ENCODE measurements at regions not wholly inside any gene's neighbourhood (a gene's known extent, or its start where the extent isn't known, plus 50 kb on each side); places are given as distances from the start of the nearest gene placed in this dataset.

DNA sequence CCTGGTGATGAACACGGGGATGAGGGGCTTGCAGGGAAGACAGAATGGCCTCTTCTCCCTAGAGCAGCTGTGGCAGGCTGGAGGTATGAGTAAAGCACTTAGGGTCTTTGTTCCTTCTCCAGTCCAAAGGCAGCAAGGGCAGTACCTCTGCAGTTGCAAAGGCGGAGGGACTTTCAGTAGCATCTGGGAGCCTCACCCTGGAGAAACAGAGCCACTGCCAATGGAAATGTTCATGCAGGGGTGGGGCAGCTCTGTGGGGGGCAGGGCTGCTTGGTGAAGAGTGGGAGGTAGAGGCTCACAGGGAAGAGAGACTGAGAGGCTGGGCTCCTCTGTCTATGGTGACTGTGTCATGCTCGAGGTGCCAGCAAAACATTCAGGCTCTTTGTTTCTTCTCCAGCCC is 344.1 kb upstream of the CHAC2 start:
- TF ChIP-seq, protein P1, sequence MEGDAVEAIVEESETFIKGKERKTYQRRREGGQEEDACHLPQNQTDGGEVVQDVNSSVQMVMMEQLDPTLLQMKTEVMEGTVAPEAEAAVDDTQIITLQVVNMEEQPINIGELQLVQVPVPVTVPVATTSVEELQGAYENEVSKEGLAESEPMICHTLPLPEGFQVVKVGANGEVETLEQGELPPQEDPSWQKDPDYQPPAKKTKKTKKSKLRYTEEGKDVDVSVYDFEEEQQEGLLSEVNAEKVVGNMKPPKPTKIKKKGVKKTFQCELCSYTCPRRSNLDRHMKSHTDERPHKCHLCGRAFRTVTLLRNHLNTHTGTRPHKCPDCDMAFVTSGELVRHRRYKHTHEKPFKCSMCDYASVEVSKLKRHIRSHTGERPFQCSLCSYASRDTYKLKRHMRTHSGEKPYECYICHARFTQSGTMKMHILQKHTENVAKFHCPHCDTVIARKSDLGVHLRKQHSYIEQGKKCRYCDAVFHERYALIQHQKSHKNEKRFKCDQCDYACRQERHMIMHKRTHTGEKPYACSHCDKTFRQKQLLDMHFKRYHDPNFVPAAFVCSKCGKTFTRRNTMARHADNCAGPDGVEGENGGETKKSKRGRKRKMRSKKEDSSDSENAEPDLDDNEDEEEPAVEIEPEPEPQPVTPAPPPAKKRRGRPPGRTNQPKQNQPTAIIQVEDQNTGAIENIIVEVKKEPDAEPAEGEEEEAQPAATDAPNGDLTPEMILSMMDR (conservative IDR thresholded peaks at IDR 0.05; ENCODE audit: low read depth), result no peak
- H3K27ac ChIP-seq, result no peak overlapping the region
- CTCF ChIA-PET, result interaction anchor here (0.5 to 0.6 kb wide), 2 partner anchors 87 to 183 kb away, joined by 4 read pairs; no protein-coding TSS in a partner anchor
- POLR2A ChIA-PET (ENCODE audit: low non-redundant PET), result no interaction called here
- no peak for DNase-seq (ENCODE audit: low spot score)

DNA sequence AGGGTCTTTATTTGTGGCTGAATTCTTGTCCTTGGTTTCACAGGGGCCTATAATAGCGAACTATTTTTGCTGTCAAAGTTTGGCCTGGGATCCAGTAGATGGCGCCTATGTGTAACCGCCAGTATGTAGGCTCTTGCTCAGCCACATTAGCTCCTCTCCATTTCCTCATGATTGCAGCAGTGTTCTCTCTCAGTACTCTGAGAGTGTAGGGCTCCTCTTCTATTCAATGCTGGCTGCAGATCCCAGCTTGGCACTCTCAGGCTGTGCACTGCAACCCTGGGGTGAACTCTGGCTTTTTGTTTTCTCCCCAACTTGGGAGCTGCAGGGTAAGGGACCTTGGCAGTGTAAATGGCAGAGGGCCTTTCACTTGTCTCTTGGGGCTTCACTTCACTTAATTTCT is 344.6 kb upstream of the CHAC2 start:
- CTCF ChIA-PET, result interaction anchor here (0.5 to 0.6 kb wide), 2 partner anchors 87 to 183 kb away, joined by 4 read pairs; no protein-coding TSS in a partner anchor
- TF ChIP-seq, protein P1 (conservative IDR thresholded peaks at IDR 0.05; ENCODE audit: low read depth), result peak; percentile 36
- DNase-seq (ENCODE audit: low spot score), result peak; percentile 14
- no peak overlapping the region for H3K27ac ChIP-seq
- POLR2A ChIA-PET (ENCODE audit: low non-redundant PET), result no interaction called here

DNA sequence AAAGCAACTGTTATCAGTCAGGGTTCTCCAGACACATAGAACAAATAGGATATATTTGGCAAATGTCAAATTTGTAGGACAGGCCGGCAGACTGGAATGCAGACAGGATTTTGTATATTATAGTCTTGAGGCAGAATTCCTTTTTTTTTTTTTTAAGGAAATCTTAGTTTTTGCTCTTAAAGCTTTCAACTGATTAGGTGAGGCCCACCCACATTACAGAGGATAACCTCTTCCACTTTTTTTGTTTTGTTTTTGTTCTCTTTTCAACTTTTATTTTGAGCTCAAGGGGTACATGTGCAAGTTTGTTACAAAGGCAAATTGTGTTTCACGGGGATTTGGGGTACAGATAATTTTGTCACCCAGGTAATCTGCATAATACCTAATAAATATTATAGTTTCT is 350.2 kb upstream of the CHAC2 start:
- POLR2A ChIA-PET (ENCODE audit: low non-redundant PET), result no interaction called here
- DNase-seq (ENCODE audit: low spot score), result no peak
- CTCF ChIA-PET, result no interaction called here
- H3K27ac ChIP-seq, result no peak overlapping the region
- TF ChIP-seq, protein P1 (conservative IDR thresholded peaks at IDR 0.05; ENCODE audit: low read depth), result no peak

DNA sequence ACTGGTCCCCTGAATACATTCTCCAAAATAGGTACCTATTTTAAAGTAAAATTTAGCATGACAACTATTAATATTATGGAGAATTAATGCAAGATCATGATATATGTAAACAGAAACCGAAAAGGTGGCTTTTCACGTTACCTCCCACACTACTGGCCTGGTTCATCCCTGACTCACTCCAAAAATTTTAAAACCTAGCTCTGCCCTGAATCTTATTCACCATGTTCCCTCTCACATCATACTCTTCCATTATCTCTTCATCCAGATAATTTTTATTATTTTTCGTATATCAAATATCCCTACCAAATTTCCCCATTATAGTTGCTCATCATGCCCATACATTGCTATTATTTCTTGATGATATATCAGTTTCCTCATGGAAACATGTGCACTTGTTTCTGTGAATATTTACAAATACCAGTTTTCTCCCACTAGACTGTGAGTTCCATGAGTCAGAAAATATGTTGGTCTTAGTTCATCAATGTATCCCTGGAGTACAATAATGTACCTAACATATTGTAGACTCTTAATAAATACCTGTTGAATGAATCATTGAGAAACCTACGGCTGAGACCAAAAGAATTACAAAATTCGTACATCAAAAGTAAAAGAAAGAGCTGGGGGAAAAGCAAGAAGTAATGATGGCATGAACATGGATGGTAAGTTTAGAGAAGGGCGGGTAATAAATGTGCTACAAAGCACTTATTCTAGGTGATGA is 360.1 kb upstream of the CHAC2 start:
- DNase-seq (ENCODE audit: low spot score), result peak; percentile 68
- POLR2A ChIA-PET (ENCODE audit: low non-redundant PET), result no interaction called here
- TF ChIP-seq, protein P1 (conservative IDR thresholded peaks at IDR 0.05; ENCODE audit: low read depth), result no peak
- CTCF ChIA-PET, result no interaction called here
- no peak overlapping the region for H3K27ac ChIP-seq

DNA sequence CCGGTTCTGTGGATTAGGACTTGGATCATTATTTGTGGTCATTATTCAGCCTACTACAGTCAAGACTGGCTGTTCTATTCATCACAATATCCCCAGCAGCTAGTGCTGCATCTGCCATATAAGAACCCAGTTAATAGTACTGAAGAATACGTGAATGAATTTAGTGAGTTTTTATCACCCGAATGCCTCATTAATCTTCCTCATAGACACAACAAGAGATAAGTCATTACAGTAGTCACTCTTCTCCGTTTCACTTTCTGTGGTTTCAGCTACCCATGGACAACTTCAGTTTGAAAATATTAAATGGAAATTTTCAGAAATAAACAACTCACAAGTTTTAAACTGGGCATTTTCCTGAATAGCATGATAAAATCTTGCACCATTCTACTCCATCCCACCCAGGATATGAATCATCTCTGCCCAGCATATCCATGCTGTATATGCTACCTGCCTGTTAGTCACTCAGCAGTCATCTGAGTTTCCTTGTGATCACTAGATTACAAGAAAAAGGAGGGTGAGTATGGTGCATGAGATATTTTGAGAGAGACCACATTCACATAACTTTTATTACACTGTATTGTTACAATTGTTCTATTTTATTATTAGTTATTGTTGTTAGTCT is 363.7 kb upstream of the CHAC2 start:
- ChIA-PET CTCF (no interaction called here), POLR2A (ENCODE audit: low non-redundant PET) (no interaction called here)
- TF ChIP-seq, protein P1 (conservative IDR thresholded peaks at IDR 0.05; ENCODE audit: low read depth), result no peak
- DNase-seq (ENCODE audit: low spot score), result peak; percentile 65
- H3K27ac ChIP-seq, result peak overlapping the region; percentile 78

DNA sequence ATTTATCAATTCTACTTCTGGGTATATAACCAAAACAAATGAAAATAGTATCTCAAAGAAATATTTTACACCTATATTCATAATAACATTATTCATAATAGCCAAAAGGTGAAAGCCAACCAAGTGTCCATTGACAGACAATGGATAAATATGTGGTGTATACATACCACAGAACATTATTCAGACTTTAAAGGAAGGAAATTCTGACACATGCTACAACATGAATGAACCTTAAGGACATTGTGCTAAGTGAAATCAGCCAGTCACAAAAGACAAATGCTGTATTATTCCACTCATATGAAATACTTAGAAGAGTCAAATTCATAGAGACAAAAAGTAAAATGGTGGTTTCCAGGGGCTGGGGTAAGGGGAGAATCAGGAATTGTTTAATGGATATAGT is 370.5 kb upstream of the CHAC2 start:
- ChIA-PET CTCF (no interaction called here), POLR2A (ENCODE audit: low non-redundant PET) (no interaction called here)
- no peak overlapping the region for H3K27ac ChIP-seq
- TF ChIP-seq, protein P1 (conservative IDR thresholded peaks at IDR 0.05; ENCODE audit: low read depth), result no peak
- DNase-seq (ENCODE audit: low spot score), result no peak
